ENCODE measurements at regions not wholly inside any gene's neighbourhood (a gene's known extent, or its start where the extent isn't known, plus 50 kb on each side); places are given as distances from the start of the nearest gene placed in this dataset.

DNA sequence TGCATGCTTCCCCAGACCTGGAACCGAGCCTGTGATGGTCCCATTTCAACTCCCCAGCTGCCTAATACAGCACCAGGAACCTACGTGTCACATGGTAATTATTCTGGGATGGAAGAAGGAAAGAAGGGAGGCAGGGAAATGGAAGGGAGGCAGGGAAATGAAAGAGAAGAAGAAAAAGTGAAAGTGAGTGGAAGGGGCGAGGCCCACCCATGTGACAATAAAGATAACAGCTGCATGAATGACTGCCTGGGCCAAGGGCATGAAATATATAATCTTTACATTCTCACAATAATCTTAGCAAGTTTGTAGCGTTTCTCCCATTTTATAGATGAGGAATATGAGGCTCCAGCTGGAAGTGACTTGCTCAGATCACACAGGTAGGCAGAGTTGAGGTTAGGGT, 245.0 kb upstream of the PWP1 start:
- in situ Hi-C loops (cut with MboI) = no loop called here
- CTCF ChIA-PET (ENCODE audit: low intra/inter-chr PET ratio) = no interaction called here
- H3K27me3 ChIP-seq (ENCODE audit: control insufficient read depth in 2 of 2, insufficient read depth in 2 of 2, low read length in 2 of 2) = peaks cover 0 to 27% of the 10 kb centered on the region in 2 experiments; a peak in 3 of 5 replicates
- no peaks in the 10 kb centered on the region for H3K4me1 ChIP-seq (replicated peaks in 1 of 2; ENCODE audit: control insufficient read depth in 2 of 2, insufficient read depth in 2 of 2, low read length in 2 of 2)
- no peak overlapping the region for H3K4me3 ChIP-seq
- no peak for ATAC-seq
- no peak overlapping the region for H2AFZ ChIP-seq (ENCODE audit: low read depth, low read length)
- BruUV-seq (replicated peaks) = no TSS peak
- no peak for TF ChIP-seq HNRNPH1 (optimal IDR thresholded peaks at IDR 0.05; ENCODE audit: low read depth, low read length)
- no peak for TF ChIP-seq LEF1 (IDR thresholded peaks at IDR 0.05)
- no peak for TF ChIP-seq ZSCAN29 (IDR thresholded peaks at IDR 0.05)
- no peak for TF ChIP-seq ZNF717 (CRISPR knock-in tag; IDR thresholded peaks at IDR 0.05)
- no peak for TF ChIP-seq ZNF431 (CRISPR knock-in tag; IDR thresholded peaks at IDR 0.05)
- H4K20me1 ChIP-seq (replicated peaks; ENCODE audit: control insufficient read depth, insufficient read depth, low read length) = no peaks in the 10 kb centered on the region
- H3K9me3 ChIP-seq (replicated peaks; ENCODE audit: control insufficient read depth, insufficient read depth, low read depth, low read length) = no peaks in the 10 kb centered on the region
- no peak overlapping the region for H3K4me2 ChIP-seq (ENCODE audit: insufficient read depth, low read length)
- POLR2A ChIA-PET = no interaction called here
- no peak for FAIRE-seq
- WGBS (ENCODE audit: insufficient coverage, low coverage, missing lambda C conversion rate) = 0% methylated on average over 4 of the region's 4 CpGs
- intact Hi-C loops (cut with micrococcal nuclease) = no loop called here
- H3K9ac ChIP-seq (ENCODE audit: insufficient read depth in 1 of 2, low read depth in 2 of 2, low read length in 2 of 2) = no peak overlapping the region
- no peaks in the 10 kb centered on the region for H3K36me3 ChIP-seq (ENCODE audit: control insufficient read depth, insufficient read depth, low read length)
- no peak for DNase-seq (ENCODE audit: extremely low read depth in 1 of 4, low spot score in 3 of 4)
- H3K9me1 ChIP-seq (ENCODE audit: control insufficient read depth, insufficient read depth, low read length) = no peaks in the 10 kb centered on the region
- no peaks in the 10 kb centered on the region for H3K79me2 ChIP-seq (ENCODE audit: control insufficient read depth, insufficient read depth, low read length)
- no peak overlapping the region for H3K27ac ChIP-seq (ENCODE audit: extremely low read depth, low read depth, low read length)

DNA sequence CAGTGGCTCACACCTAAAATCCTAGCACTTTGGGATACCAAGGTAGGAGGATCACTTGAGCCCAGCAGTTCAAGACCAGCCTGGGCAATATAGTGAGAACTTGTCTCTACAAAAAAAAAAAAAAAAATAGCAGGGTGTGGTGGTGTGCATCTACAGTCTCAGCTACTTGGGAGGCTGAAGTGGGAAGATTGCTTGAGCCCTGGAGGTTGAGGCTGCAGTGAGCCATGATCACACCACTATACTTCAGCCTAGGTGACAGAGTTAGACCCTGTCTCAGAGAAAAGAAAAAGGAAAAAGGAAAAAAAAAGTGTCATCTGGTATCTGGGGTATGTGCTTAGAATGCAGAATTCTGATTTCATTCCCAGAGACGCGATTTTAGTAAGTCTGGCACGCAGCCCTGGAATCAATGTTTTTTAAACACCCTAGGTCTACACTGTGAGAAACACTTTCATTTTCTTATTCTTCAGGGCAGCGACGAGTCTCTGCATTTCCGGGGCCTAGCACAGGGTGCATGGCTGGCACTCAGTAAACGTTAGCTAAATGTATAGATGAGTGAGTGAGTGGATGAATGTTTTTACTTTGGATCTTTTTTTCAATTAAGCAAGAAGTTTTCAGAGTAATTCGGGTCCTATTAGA, 243.8 kb upstream of the PWP1 start:
- 0% methylated on average over 8 of the region's 8 CpGs for WGBS (ENCODE audit: insufficient coverage, low coverage, missing lambda C conversion rate)
- no peak overlapping the region for H3K4me2 ChIP-seq (ENCODE audit: insufficient read depth, low read length)
- POLR2A ChIA-PET = no interaction called here
- H3K4me3 ChIP-seq = no peak overlapping the region
- in situ Hi-C loops (cut with MboI) (no loop called here), intact Hi-C loops (cut with micrococcal nuclease) (no loop called here)
- H3K9me3 ChIP-seq (replicated peaks; ENCODE audit: control insufficient read depth, insufficient read depth, low read depth, low read length) = no peaks in the 10 kb centered on the region
- H2AFZ ChIP-seq (ENCODE audit: low read depth, low read length) = no peak overlapping the region
- ATAC-seq = no peak
- no TSS peak for BruUV-seq (replicated peaks)
- H3K9ac ChIP-seq (ENCODE audit: insufficient read depth in 1 of 2, low read depth in 2 of 2, low read length in 2 of 2) = no peak overlapping the region
- H3K9me1 ChIP-seq (ENCODE audit: control insufficient read depth, insufficient read depth, low read length) = no peaks in the 10 kb centered on the region
- H4K20me1 ChIP-seq (replicated peaks; ENCODE audit: control insufficient read depth, insufficient read depth, low read length) = no peaks in the 10 kb centered on the region
- H3K79me2 ChIP-seq (ENCODE audit: control insufficient read depth, insufficient read depth, low read length) = no peaks in the 10 kb centered on the region
- no peak for FAIRE-seq
- no peaks in the 10 kb centered on the region for H3K4me1 ChIP-seq (replicated peaks in 1 of 2; ENCODE audit: control insufficient read depth in 2 of 2, insufficient read depth in 2 of 2, low read length in 2 of 2)
- DNase-seq (ENCODE audit: extremely low read depth in 1 of 4, low spot score in 3 of 4) = no peak
- TF ChIP-seq RBM39 (optimal IDR thresholded peaks at IDR 0.05; ENCODE audit: low read depth, low read length) (no peak), ZFP1 (CRISPR knock-in tag; IDR thresholded peaks at IDR 0.05) (no peak), ELF4 (CRISPR knock-in tag; IDR thresholded peaks at IDR 0.05) (no peak)
- H3K27me3 ChIP-seq (ENCODE audit: control insufficient read depth in 2 of 2, insufficient read depth in 2 of 2, low read length in 2 of 2) = peaks cover 0 to 21% of the 10 kb centered on the region in 2 experiments; a peak in 3 of 5 replicates
- H3K36me3 ChIP-seq (ENCODE audit: control insufficient read depth, insufficient read depth, low read length) = no peaks in the 10 kb centered on the region
- no peak overlapping the region for H3K27ac ChIP-seq (ENCODE audit: extremely low read depth, low read depth, low read length)
- CTCF ChIA-PET (ENCODE audit: low intra/inter-chr PET ratio) = interaction anchor here (0.7 kb wide), 1 partner anchor 166 kb away, joined by 3 read pairs; no protein-coding TSS in a partner anchor
